CD4-positive, alpha-beta T cell (primary cell): ENCODE measurements at regions not wholly inside any gene's neighbourhood (a gene's known extent, or its start where the extent isn't known, plus 50 kb on each side); places are given as distances from the start of the nearest gene placed in this dataset.
"Not testable (repeated sequence)": the region's sequence is repeated elsewhere in the genome, so short reads cannot be mapped to it uniquely, and the experiment has no call there.

Experiments used
- ATAC-seq: fragments of 200-7000 bp; cut with Tn5 transposase; one replicate; pipeline ENCODE4 v1.10.0; 2022; ENCODE audit warnings: mild to moderate bottlenecking; ENCODE audit not compliant: poor library complexity
- CTCF ChIA-PET: fragments of 350-600 bp; sonication (Branson Sonifier 250); formaldehyde crosslinking; loops from one replicate; lab custom pipeline; 2021; ENCODE audit warnings: antibody characterized with exemption, inconsistent platforms; lab: Charles Lee
- POLR2A ChIA-PET: fragments of 350-600 bp; sonication (Branson Sonifier 250); formaldehyde crosslinking; loops from one replicate; lab custom pipeline; 2021; ENCODE audit warnings: antibody characterized with exemption, inconsistent platforms; lab: Charles Lee
- DNase-seq, 14 experiments: peaks; one replicate each; pipeline ENCODE4 v3.0.0-alpha.2; 2013 to 2020; ENCODE audit warnings: mixed read lengths in 2 of 14
- H3K27ac ChIP-seq, 2 donors: one replicate each; pipeline versions ENCODE4 v1.5.1 to v1.7.0; 2013; ENCODE audit warnings: low read length in 2 of 2, low read depth in 1 of 2, mild to moderate bottlenecking in 1 of 2
- H3K27me3 ChIP-seq, 2 experiments: 1 replicate in 1 of 2; 2 replicates in 1 of 2; pipeline versions ENCODE4 v1.6.1 to v1.7.0; 2013; ENCODE audit warnings: low read length in 2 of 2, control low read depth in 1 of 2, mild to moderate bottlenecking in 1 of 2, moderate library complexity in 1 of 2; ENCODE audit not compliant: insufficient read depth in 2 of 2, control insufficient read depth in 1 of 2
- H3K36me3 ChIP-seq: one replicate; pipeline ENCODE4 v1.6.1; 2013; ENCODE audit warnings: low read length, control low read depth; ENCODE audit not compliant: insufficient read depth
- H3K4me1 ChIP-seq: one replicate; pipeline ENCODE4 v1.6.1; 2013; ENCODE audit warnings: low read length, control low read depth; ENCODE audit not compliant: insufficient read depth
- H3K4me3 ChIP-seq: one replicate; pipeline ENCODE4 v1.5.1; 2013; ENCODE audit warnings: mild to moderate bottlenecking, low read length, moderate library complexity
- H3K9me3 ChIP-seq, 2 experiments: 1 replicate in 1 of 2; 2 replicates in 1 of 2; pipeline versions ENCODE4 v1.6.1 to v1.7.0; 2013; ENCODE audit warnings: low read length in 2 of 2, mild to moderate bottlenecking in 2 of 2, control low read depth in 1 of 2, moderate library complexity in 1 of 2; ENCODE audit not compliant: control insufficient read depth in 1 of 2, insufficient read depth in 1 of 2
- H3K27ac Mint-ChIP-seq: one replicate; pipeline ENCODE4 v1.8.0; 2020; ENCODE audit warnings: mixed read lengths
- H3K27me3 Mint-ChIP-seq: one replicate; pipeline ENCODE4 v1.8.0; 2021; ENCODE audit warnings: mixed read lengths
- H3K36me3 Mint-ChIP-seq: one replicate; pipeline ENCODE4 v1.8.0; 2021; ENCODE audit warnings: low read depth, mixed read lengths
- H3K4me1 Mint-ChIP-seq: one replicate; pipeline ENCODE4 v1.8.0; 2021; ENCODE audit warnings: low read depth, mixed read lengths
- H3K4me3 Mint-ChIP-seq: one replicate; pipeline ENCODE4 v1.8.0; 2020; ENCODE audit warnings: mild to moderate bottlenecking, mixed read lengths
- H3K9me3 Mint-ChIP-seq: one replicate; pipeline ENCODE4 v1.8.0; 2020; ENCODE audit warnings: mixed read lengths
- intact Hi-C, 2 experiments: fragments of 100-400 bp; cut with DNase I in 1 of 2; cut with micrococcal nuclease in 1 of 2; formaldehyde crosslinking; loops; one replicate each; pipeline versions ENCODE4 v1.15.1 to v1.9.0; 2023 to 2025; cut with DNase I, micrococcal nuclease
- TF ChIP-seq, protein P1 (sequence below): fragments of 200-600 bp; IDR thresholded peaks from one replicate; pipeline ENCODE4 v1.8.0; 2022; ENCODE audit warnings: antibody characterized with exemption, mild to moderate bottlenecking

- no peak overlapping the region for H3K27ac Mint-ChIP-seq
- H3K4me3 Mint-ChIP-seq, result no peak overlapping the region
- Histone ChIP-seq H3K27ac (no peak overlapping the region), H3K4me3 (no peak overlapping the region), H3K9me3 (peaks cover 0 to 4% of the 10 kb centered on the region in 2 experiments), H3K36me3 (no peaks in the 10 kb centered on the region), H3K4me1 (no peaks in the 10 kb centered on the region), H3K27me3 (no peaks in the 10 kb centered on the region)
- no peaks in the 10 kb centered on the region for H3K9me3 Mint-ChIP-seq
- no peaks in the 10 kb centered on the region for H3K36me3 Mint-ChIP-seq
- ATAC-seq, result no peak
- ChIA-PET CTCF (no interaction called here), POLR2A (no interaction called here)
- TF ChIP-seq, protein P1, sequence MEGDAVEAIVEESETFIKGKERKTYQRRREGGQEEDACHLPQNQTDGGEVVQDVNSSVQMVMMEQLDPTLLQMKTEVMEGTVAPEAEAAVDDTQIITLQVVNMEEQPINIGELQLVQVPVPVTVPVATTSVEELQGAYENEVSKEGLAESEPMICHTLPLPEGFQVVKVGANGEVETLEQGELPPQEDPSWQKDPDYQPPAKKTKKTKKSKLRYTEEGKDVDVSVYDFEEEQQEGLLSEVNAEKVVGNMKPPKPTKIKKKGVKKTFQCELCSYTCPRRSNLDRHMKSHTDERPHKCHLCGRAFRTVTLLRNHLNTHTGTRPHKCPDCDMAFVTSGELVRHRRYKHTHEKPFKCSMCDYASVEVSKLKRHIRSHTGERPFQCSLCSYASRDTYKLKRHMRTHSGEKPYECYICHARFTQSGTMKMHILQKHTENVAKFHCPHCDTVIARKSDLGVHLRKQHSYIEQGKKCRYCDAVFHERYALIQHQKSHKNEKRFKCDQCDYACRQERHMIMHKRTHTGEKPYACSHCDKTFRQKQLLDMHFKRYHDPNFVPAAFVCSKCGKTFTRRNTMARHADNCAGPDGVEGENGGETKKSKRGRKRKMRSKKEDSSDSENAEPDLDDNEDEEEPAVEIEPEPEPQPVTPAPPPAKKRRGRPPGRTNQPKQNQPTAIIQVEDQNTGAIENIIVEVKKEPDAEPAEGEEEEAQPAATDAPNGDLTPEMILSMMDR, result no peak
- H3K27me3 Mint-ChIP-seq, result no peaks in the 10 kb centered on the region
- intact Hi-C loops, result no loop called here
- no peaks in the 10 kb centered on the region for H3K4me1 Mint-ChIP-seq
- no peak for DNase-seq
Measured at GRCh38 chr2:194294156-194294555, 1362.9 kb upstream of the SLC39A10 start.

DNA sequence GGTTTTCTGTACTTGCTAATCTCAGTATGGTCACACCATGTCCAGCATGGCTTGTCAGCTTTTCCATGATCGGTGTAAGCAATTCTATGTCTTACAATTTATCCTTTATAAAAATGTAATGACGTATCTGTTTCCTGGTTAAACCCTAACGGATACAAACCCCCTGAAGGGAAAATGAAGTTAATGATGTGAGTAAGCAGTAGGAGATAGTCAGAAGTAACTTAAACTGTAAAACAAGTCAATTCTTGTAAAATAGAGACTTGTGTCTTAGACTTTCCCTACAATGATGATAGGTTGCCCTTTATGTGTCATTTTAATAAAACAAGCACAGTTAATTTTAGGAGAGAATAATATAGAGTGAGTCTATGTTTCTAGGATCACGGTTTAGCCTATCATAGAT lies 1365.9 kb upstream of the SLC39A10 start:
- Histone ChIP-seq H3K4me1 (no peaks in the 10 kb centered on the region), H3K9me3 (peaks cover 0 to 4% of the 10 kb centered on the region in 2 experiments), H3K36me3 (no peaks in the 10 kb centered on the region), H3K27me3 (no peaks in the 10 kb centered on the region), H3K4me3 (no peak overlapping the region), H3K27ac (no peak overlapping the region)
- H3K4me3 Mint-ChIP-seq, result no peak overlapping the region
- H3K4me1 Mint-ChIP-seq, result no peaks in the 10 kb centered on the region
- no peaks in the 10 kb centered on the region for H3K27me3 Mint-ChIP-seq
- intact Hi-C loops, result no loop called here
- POLR2A ChIA-PET, result no interaction called here
- CTCF ChIA-PET, result no interaction called here
- TF ChIP-seq, protein P1, result no peak
- no peaks in the 10 kb centered on the region for H3K9me3 Mint-ChIP-seq
- DNase-seq (no peak), ATAC-seq (no peak)
- no peak overlapping the region for H3K27ac Mint-ChIP-seq
- no peaks in the 10 kb centered on the region for H3K36me3 Mint-ChIP-seq

DNA sequence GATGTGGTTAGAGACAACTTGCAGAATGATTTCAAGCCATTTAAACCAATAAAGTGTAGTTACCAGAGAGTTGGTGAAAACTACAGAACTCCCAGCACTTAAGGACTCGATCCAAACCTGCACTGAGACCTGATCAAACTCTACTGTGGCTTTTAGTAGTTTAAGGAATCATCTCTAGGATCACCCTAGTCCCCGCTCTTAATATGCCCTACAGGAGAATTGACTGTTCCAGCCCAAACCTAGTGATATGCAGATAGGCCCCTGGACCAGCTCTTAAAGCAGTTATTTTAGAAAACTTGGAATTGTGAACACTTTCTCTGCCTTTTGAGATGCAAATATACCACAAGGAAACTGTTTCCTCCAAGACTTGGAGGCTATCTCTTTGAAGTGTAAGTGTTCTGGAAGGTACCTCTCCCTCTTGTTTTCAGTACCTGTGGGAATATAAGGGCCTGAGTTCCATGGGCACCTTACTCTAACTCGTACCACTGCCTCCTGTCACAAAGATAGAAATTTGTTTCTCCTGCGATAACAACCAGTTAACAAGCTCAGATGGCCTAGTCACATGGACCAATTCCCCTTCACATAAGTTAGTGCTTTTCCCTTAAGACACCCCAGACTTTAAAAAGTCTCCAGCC lies 1367.2 kb upstream of the SLC39A10 start:
- no peak for DNase-seq
- Mint-ChIP-seq H3K4me3 (no peak overlapping the region), H3K4me1 (no peaks in the 10 kb centered on the region), H3K9me3 (no peaks in the 10 kb centered on the region), H3K27ac (no peak overlapping the region), H3K36me3 (no peaks in the 10 kb centered on the region), H3K27me3 (no peaks in the 10 kb centered on the region)
- CTCF ChIA-PET, result no interaction called here
- TF ChIP-seq, protein P1, result no peak
- Histone ChIP-seq H3K27ac (no peak overlapping the region), H3K4me1 (no peaks in the 10 kb centered on the region), H3K36me3 (no peaks in the 10 kb centered on the region), H3K27me3 (no peaks in the 10 kb centered on the region), H3K4me3 (no peak overlapping the region), H3K9me3 (no peaks in the 10 kb centered on the region)
- ATAC-seq, result no peak
- POLR2A ChIA-PET, result no interaction called here
- intact Hi-C loops, result no loop called here

GRCh38 chr2:194276667-194277066 lies 1380.4 kb upstream of the SLC39A10 start:
- H3K4me1 Mint-ChIP-seq, POLR2A ChIA-PET, H3K27me3 ChIP-seq, H3K27ac ChIP-seq, H3K27me3 Mint-ChIP-seq, H3K9me3 Mint-ChIP-seq, ATAC-seq, H3K4me3 ChIP-seq, intact Hi-C loops, CTCF ChIA-PET, H3K36me3 Mint-ChIP-seq, H3K36me3 ChIP-seq, DNase-seq, H3K27ac Mint-ChIP-seq, H3K9me3 ChIP-seq, H3K4me1 ChIP-seq, H3K4me3 Mint-ChIP-seq: not testable (repeated sequence)
